ENCODE measurements at regions not wholly inside any gene's neighbourhood (a gene's known extent, or its start where the extent isn't known, plus 50 kb on each side); places are given as distances from the start of the nearest gene placed in this dataset.

DNA sequence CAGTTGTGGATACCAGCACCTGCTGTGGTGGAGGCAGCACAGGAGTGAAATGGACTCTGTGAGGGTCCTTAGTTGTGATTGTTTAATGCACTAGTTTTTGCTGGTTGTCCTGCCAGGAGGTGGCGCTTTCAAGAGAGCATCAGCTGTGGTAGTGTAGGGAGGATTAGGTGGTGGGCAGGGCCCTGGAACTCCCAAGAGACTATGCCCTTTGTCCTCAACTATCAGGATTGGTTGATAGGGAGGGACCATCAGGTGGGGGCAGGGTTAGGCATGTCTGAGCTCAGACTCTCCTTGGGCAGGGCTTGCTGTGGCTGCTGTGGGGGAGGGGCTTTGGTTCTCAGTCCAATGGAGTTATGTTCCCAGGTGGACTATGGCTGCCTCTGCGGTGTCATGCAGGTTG lies 121.9 kb downstream of the RRAGB start:
- no peak for TF ChIP-seq POLR2A (IDR thresholded peaks at IDR 0.05)
- TF ChIP-seq, protein P1, sequence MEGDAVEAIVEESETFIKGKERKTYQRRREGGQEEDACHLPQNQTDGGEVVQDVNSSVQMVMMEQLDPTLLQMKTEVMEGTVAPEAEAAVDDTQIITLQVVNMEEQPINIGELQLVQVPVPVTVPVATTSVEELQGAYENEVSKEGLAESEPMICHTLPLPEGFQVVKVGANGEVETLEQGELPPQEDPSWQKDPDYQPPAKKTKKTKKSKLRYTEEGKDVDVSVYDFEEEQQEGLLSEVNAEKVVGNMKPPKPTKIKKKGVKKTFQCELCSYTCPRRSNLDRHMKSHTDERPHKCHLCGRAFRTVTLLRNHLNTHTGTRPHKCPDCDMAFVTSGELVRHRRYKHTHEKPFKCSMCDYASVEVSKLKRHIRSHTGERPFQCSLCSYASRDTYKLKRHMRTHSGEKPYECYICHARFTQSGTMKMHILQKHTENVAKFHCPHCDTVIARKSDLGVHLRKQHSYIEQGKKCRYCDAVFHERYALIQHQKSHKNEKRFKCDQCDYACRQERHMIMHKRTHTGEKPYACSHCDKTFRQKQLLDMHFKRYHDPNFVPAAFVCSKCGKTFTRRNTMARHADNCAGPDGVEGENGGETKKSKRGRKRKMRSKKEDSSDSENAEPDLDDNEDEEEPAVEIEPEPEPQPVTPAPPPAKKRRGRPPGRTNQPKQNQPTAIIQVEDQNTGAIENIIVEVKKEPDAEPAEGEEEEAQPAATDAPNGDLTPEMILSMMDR (IDR thresholded peaks at IDR 0.05) = no peak

Data from adrenal gland (tissue), 5 donors.